ENCODE measurements at regions not wholly inside any gene's neighbourhood (a gene's known extent, or its start where the extent isn't known, plus 50 kb on each side); places are given as distances from the start of the nearest gene placed in this dataset.

DNA sequence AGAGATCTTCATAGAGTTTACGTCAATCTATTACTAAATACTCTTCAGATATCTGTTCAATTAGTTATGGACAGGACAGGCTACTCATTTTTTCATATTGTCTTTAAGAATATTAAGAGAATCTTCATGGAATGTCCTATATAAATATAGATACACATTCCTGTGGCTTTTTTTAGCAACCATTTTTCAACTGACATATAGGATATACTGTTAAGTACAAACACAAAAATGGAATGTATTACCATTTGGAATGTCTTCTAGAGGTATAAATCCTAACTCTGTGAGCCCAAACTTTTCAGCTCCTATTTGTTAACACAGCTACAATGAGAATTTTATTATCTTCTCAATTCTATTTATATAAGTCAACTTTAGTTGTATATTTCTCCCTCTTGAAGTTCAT is 239.6 kb upstream of the DEFB112 start:
- TF ChIP-seq, protein P1, sequence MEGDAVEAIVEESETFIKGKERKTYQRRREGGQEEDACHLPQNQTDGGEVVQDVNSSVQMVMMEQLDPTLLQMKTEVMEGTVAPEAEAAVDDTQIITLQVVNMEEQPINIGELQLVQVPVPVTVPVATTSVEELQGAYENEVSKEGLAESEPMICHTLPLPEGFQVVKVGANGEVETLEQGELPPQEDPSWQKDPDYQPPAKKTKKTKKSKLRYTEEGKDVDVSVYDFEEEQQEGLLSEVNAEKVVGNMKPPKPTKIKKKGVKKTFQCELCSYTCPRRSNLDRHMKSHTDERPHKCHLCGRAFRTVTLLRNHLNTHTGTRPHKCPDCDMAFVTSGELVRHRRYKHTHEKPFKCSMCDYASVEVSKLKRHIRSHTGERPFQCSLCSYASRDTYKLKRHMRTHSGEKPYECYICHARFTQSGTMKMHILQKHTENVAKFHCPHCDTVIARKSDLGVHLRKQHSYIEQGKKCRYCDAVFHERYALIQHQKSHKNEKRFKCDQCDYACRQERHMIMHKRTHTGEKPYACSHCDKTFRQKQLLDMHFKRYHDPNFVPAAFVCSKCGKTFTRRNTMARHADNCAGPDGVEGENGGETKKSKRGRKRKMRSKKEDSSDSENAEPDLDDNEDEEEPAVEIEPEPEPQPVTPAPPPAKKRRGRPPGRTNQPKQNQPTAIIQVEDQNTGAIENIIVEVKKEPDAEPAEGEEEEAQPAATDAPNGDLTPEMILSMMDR (IDR thresholded peaks at IDR 0.05; ENCODE audit: extremely low read depth, insufficient read depth, missing control alignments), result no peak
- in situ Hi-C loops (cut with MboI; ENCODE audit: low pct_unique_long_range_greater_than_20kb, low sequenced_read_pairs, unreplicated experiment), result no loop called here
- DNase-seq (ENCODE audit: low spot score), result no peak

DNA sequence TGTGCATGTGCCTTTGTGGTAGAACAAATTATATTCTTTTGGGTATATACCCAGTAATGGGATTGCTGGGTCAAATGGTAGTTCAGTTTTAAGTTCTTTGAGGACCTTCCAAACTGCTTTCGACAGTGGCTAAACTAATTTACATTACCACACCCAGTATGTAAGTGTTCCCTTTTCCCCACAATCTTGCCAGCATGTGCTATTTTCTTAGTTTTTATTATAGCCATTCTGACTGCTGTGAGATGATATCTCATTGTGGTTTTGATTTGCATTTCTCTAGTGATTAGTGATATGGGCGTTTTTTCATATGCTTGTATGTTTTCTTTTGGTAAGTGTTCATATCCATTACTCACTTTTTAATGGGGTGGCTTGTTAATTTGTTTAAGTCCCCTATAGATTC is 251.6 kb upstream of the DEFB112 start:
- TF ChIP-seq, protein P1 (IDR thresholded peaks at IDR 0.05; ENCODE audit: extremely low read depth, insufficient read depth, missing control alignments), result no peak
- in situ Hi-C loops (cut with MboI; ENCODE audit: low pct_unique_long_range_greater_than_20kb, low sequenced_read_pairs, unreplicated experiment), result no loop called here
- no peak for DNase-seq (ENCODE audit: low spot score)

DNA sequence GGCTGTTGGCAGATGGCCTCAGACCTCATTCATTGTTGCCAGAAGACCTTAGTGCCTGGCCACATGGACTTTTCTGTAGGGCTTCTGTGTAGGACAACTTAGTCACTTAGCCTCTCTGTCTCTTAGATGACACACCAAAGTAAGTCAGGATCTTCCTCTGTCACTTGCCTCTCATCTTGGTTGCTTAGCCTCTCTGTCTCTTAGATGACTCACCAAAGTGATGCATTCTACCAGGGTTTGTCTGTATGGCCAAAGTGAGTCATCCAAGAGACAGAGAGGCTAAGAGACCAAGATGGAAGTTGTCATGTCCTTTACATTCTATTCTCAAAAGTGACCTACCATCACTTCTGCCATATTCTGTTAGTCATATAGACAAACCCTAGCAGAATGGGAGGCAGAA is 255.9 kb upstream of the DEFB112 start:
- in situ Hi-C loops (cut with MboI; ENCODE audit: low pct_unique_long_range_greater_than_20kb, low sequenced_read_pairs, unreplicated experiment), result no loop called here
- TF ChIP-seq, protein P1 (IDR thresholded peaks at IDR 0.05; ENCODE audit: extremely low read depth, insufficient read depth, missing control alignments), result no peak
- no peak for DNase-seq (ENCODE audit: low spot score)

DNA sequence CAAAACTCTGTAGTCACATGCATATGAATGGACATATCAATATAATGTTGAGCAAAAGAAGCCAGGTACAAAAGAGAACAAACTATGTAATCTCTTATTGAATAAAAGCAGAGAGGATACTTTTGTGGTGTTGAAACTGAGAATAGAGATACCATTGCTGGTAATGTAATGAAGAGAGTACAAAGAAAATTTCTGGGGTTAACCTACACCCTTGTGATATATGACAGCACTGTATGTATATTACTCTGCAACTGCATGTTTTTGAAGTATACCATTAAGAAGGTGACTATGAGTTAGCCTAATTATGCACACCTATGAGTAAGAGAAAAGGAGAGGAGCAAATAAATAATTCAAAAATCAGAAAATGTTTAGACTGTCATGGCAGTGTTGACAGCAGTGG is 268.8 kb upstream of the DEFB112 start:
- in situ Hi-C loops (cut with MboI; ENCODE audit: low pct_unique_long_range_greater_than_20kb, low sequenced_read_pairs, unreplicated experiment), result no loop called here

DNA sequence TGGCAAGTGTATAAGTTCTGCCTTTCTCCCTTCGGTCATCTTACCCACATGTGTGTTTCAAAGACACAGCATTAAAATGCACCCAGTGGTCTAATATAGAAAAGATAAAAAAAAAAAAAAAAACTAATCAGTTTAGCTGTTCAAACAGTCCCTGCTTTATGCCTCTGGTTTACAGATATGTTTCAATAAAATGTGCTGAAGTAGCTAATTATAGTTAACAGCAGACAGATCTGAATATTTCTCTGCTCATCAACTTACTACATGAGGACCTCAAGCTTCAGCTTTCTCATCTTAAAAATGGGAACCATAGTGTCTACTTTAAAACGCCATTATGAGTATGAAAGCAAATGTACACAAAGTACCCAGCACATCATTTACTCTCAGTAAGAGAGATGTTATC is 280.6 kb upstream of the DEFB112 start:
- DNase-seq (ENCODE audit: low spot score), result no peak
- TF ChIP-seq, protein P1 (IDR thresholded peaks at IDR 0.05; ENCODE audit: extremely low read depth, insufficient read depth, missing control alignments), result no peak
- in situ Hi-C loops (cut with MboI; ENCODE audit: low pct_unique_long_range_greater_than_20kb, low sequenced_read_pairs, unreplicated experiment), result no loop called here

More for the DNA sequence above, 268.8 kb upstream of the DEFB112 start:
- TF ChIP-seq, protein P1 (IDR thresholded peaks at IDR 0.05; ENCODE audit: extremely low read depth, insufficient read depth, missing control alignments), result no peak
- no peak for DNase-seq (ENCODE audit: low spot score)

DNA sequence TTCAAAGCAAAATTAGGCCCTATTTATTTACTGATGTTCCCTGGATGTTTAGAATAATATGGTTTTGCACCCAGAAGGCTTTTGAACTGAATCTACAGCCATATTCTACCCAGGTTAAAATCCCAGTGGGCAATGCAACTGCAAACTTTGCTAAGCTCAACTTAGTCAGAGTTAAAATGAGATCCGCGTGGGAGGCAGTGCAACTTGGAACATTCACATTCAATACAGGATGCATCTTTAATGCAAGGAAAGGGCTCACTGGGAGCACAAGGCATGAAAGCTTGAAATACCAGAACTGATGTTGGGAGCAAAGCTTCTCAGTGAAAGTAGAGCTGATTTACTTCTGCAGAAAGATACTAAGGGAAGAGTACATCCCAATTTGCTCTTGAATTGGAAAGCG is 281.2 kb upstream of the DEFB112 start:
- in situ Hi-C loops (cut with MboI; ENCODE audit: low pct_unique_long_range_greater_than_20kb, low sequenced_read_pairs, unreplicated experiment), result no loop called here
- DNase-seq (ENCODE audit: low spot score), result no peak
- TF ChIP-seq, protein P1 (IDR thresholded peaks at IDR 0.05; ENCODE audit: extremely low read depth, insufficient read depth, missing control alignments), result no peak

DNA sequence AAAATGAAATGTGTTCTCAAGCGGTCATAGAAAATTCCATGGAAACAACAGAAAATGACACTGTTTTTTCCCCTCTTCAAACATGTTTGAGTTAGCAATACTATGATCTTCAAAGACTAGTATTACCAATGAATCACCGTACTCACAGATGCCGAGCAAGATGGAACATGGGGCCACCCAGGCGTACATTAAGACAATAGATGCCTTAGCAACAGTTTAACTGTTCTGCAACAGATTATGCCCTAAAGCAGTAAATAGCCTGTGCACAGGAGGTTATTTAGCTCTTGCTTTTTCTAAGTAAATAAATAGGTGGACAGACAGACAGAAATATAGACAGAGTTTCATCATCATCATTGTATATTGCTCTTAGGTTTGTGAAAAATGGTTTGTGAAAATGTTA is 284.0 kb upstream of the DEFB112 start:
- DNase-seq (ENCODE audit: low spot score), result no peak
- in situ Hi-C loops (cut with MboI; ENCODE audit: low pct_unique_long_range_greater_than_20kb, low sequenced_read_pairs, unreplicated experiment), result no loop called here
- TF ChIP-seq, protein P1 (IDR thresholded peaks at IDR 0.05; ENCODE audit: extremely low read depth, insufficient read depth, missing control alignments), result no peak

Data from GM13977 (cell line).